AML-193 (cell line): ENCODE measurements at regions not wholly inside any gene's neighbourhood (a gene's known extent, or its start where the extent isn't known, plus 50 kb on each side); places are given as distances from the start of the nearest gene placed in this dataset.
"Not testable (repeated sequence)": the region's sequence is repeated elsewhere in the genome, so short reads cannot be mapped to it uniquely, and the experiment has no call there.

Experiments used
- DNase-seq, 2 experiments: peaks; one replicate each; lab custom pipeline; 2025; lab: John Stamatoyannopoulos, UW

DNA sequence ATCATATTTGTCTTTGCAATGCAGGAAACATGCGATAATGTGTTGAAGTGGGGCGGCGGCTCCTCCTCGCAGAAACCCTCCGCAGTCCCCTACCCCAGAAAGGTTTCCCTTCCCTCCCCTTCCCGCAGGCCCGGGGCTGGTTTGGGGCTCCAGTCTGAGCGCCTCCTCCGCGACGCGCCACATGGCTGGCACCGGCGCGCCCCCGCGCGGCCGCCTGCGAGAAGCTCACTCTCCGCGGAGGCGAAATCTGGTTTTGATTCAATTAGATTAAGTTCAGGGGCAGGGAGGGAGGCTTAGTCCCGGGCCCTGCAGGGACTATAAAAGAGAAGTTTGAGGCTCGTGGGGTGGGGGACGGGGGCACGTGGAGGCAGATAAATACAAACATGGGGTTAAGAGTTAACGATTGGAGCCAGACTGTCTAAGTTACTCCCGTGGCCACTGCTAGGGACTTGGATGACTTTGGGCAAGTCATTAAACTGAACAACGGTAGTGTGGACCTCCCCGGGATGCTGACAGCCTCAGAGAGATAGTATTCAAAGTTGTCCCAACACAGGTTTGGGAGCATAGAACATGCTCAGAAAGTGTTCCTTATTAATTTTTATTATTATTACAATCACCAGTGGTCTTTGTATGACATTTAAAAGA, 69.4 kb downstream of the MSX2 start:
- peak; percentile 1 to 17 for DNase-seq

DNA sequence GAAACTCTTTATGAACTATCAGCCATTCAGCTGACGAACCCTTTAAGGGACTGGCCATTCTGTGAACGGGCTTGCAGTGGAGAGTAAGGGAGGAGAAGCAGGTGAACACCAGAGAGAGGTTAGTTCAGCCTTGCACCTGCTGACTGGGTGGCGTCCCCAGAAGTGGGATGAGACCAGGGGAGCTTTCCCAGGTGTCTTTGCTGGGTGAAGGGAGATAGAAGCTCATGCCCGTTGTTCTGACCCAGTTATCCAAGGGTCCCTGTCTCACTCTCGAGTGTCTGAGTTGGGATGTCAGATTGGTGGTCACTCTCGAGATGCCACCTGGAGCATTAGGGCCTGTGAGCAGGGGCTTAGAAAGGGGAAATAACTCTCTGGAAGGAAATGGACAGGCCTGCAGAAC, 68.7 kb downstream of the MSX2 start:
- DNase-seq, result no peak

DNA sequence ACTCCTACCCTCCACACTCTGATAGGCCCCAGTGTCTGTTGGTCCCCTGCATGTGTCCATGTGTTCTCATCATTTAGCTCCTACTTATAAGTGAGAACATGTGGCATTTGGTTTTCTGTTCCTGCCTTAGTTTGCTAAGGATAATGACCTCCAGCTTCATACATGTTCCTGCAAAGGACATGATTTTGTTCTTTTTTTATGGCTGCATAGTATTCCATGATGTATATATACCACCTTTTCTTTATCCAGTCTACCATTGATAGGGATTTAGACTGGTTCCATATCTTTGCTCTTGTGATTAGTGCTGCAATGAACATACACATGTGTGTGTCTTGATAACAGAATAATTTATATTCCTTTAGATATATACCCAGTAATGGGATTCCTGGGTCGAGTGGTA, 67.9 kb downstream of the MSX2 start:
- DNase-seq, result not testable (repeated sequence)

DNA sequence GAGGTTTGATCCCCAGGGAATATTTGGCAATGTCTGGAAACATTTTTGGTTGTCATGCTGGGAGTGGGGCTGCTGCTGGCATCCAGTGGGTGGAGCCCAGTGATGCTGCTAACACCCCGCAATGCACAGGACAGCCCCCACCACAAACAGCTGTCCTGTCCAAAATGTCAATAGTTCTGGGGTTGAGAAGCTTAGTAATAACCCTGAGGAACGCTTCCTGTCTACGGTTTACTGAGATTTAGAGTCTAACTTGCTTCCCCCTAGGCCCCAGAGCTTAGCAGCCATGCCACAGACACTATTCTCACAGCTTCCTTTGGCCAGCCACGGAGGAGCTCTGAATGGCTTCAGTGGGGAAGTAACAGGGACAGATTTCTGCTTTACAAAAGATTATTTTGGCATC, 66.5 kb downstream of the MSX2 start:
- DNase-seq, result no peak

DNA sequence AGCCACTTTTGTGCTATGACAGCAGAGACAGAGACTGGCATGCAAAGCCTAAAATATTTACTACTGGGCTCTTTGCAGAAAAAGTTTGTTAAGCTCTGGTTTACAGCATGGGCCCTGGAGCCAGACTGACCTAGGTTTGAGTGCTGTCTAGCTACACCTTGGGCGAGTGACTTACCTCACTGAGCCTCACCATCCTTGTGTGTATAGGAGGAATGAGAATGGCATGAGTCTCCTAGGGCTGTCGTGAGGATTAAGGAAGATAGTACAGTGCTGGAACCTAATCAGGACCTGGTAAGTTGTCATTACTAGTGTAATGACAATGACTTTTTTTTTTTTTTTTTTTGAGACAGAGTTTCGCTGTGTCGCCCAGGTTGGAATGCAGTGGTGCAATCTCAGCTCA, 65.2 kb downstream of the MSX2 start:
- no peak for DNase-seq

DNA sequence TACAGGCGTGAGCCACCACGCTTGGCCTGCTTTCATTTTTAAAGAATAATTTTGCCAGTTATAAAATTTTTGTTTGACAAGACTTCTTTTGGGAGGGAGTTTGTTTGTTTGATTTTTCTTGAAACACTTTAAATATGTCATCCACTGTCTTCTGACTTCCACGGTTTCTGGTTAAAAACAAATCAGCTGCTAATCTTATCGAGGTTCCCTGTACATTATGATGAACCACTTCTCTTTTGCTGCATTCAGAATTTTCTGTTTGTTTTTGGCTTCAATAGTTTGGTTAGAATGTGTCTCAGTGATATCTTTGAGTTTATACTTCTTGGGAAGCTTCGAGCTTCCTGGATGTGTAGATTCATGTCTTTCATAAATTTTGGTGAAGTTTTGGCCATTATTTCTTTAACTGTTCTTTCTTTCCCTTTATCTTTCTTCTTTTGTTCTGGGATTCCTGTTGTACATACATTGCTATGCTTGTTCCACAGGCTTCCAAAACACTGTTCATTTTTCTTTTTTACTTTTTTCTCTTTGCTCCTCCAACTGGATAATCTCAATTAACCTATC, 60.8 kb downstream of the MSX2 start:
- no peak for DNase-seq
